Heart left ventricle (tissue), 13 donors: ENCODE measurements at regions not wholly inside any gene's neighbourhood (a gene's known extent, or its start where the extent isn't known, plus 50 kb on each side); places are given as distances from the start of the nearest gene placed in this dataset.
"Not testable (repeated sequence)": the region's sequence is repeated elsewhere in the genome, so short reads cannot be mapped to it uniquely, and the experiment has no call there.

ENCODE experiments used
- POLR2A ChIP-seq, 2 donors: fragments of 450-650 bp; IDR thresholded peaks; one replicate each; pipeline ENCODE4 v1.6.1; 2017; ENCODE audit warnings: antibody characterized with exemption in 2 of 2, mild to moderate bottlenecking in 2 of 2, moderate library complexity in 2 of 2
- TF ChIP-seq, protein P1 (sequence below), 12 donors: fragments of 200-600 bp; sonication (generic) in 4 of 12; IDR thresholded peaks; one replicate each; pipeline versions ENCODE4 v1.5.0 to v1.8.0; 2018 to 2022; ENCODE audit warnings: antibody characterized with exemption in 12 of 12, mild to moderate bottlenecking in 5 of 12
- donor health status: ischemic (EF 13 %, LVEDD 7.1; RV severe dilation, severe dysfunction).
- donor health status: DM: no; HTN: yes; CAD: no.
- donor health status: DM: no; HTN: no; CAD: no.
- donor health status: ischemic (EF 25% LVEDD 6.9; RV normal size, moderate dysfunction).
- donor health status: ischemic (EF 25% LVEDD 5.7; RV mildly dilated, moderate dysfunction).
- donor health status: ischemic (EF 35%, LVEDD 5.7; RV mildly dilated, moderate dysfunction).
- donor health status: nonischemic (EF 11% LVEDD 7.7; RV severe dilation, severe dysfunction).
- donor health status: DM: yes; HTN: yes; CAD: no.
- donor health status: PGD.
- donor health status: ischemic (EF 29% LVEDD 5.4; RV normal size, mild dysfunction).
- donor health status: nonischemic (EF 23%, LVEDD 6.1; RV moderate dilation, normal function).

DNA sequence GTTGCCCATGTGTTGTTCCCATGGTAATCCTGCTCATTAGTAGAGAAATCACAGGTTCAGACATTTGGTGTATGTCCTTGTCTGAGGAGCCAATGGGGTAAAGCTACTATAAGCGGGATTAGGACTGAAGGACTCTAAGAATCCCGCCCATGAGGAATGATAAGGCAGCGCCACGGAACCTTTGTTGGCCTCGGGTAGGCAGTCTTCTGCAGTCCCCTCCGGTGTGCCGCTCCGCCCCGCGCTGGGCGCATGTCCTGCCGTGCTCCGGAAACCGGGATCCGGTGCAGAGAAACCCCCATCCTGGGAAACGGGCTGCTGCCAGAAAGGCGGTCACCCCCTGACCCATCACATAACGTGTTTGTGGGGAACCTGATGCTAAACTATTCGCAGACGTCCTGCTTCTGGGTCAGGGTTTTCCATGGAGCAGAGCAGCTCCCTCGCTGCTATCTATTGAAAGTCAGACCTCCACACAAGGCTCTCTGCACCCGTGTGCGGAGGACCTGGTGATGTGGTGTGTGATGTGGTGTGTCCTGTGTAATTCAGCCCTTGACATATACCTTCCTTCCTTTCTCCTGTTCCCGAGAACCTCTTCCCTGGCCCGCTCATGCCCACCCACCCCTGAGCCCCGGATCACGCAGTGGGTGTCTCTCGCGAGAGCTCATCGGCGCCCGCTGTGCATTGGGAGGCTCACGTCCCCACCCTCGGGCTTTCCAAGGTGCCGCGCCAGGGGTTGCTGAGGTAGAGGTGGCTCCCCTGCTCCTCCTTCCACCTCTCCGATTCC lies 220.8 kb upstream of the HSFY1 start:
- TF ChIP-seq, protein P1, sequence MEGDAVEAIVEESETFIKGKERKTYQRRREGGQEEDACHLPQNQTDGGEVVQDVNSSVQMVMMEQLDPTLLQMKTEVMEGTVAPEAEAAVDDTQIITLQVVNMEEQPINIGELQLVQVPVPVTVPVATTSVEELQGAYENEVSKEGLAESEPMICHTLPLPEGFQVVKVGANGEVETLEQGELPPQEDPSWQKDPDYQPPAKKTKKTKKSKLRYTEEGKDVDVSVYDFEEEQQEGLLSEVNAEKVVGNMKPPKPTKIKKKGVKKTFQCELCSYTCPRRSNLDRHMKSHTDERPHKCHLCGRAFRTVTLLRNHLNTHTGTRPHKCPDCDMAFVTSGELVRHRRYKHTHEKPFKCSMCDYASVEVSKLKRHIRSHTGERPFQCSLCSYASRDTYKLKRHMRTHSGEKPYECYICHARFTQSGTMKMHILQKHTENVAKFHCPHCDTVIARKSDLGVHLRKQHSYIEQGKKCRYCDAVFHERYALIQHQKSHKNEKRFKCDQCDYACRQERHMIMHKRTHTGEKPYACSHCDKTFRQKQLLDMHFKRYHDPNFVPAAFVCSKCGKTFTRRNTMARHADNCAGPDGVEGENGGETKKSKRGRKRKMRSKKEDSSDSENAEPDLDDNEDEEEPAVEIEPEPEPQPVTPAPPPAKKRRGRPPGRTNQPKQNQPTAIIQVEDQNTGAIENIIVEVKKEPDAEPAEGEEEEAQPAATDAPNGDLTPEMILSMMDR (IDR thresholded peaks at IDR 0.05), result not testable (repeated sequence)
- TF ChIP-seq POLR2A (IDR thresholded peaks at IDR 0.05), result not testable (repeated sequence)
